ENCODE measurements at regions not wholly inside any gene's neighbourhood (a gene's known extent, or its start where the extent isn't known, plus 50 kb on each side); places are given as distances from the start of the nearest gene placed in this dataset.

GRCh38 chr1:103191327-103191726 lies 83.0 kb upstream of the COL11A1 start:
- ATAC-seq: no peak
- intact Hi-C loops (cut with DNase I): loop anchor here (10.0 kb wide), 1 partner anchor 1033 kb away; no protein-coding TSS in a partner anchor
- no peak for DNase-seq (ENCODE audit: low spot score)

GRCh38 chr1:103190766-103191165 lies 82.4 kb upstream of the COL11A1 start:
- no peak for DNase-seq (ENCODE audit: low spot score)
- ATAC-seq: no peak
- intact Hi-C loops (cut with DNase I): loop anchor here (10.0 kb wide), 1 partner anchor 1034 kb away; no protein-coding TSS in a partner anchor

- no peak for DNase-seq (ENCODE audit: low spot score)
- intact Hi-C loops (cut with DNase I): no loop called here
- no peak for ATAC-seq
Observed at GRCh38 chr1:103187673-103188072, 79.4 kb upstream of the COL11A1 start.

GRCh38 chr1:103180660-103181059 lies 72.3 kb upstream of the COL11A1 start:
- intact Hi-C loops (cut with DNase I): no loop called here
- ATAC-seq: no peak
- DNase-seq (ENCODE audit: low spot score): no peak

GRCh38 chr1:103177108-103177775 lies 68.9 kb upstream of the COL11A1 start:
- ATAC-seq (no peak), DNase-seq (ENCODE audit: low spot score) (no peak)
- intact Hi-C loops (cut with DNase I): no loop called here

- ATAC-seq: no peak
- intact Hi-C loops (cut with DNase I): no loop called here
- no peak for DNase-seq (ENCODE audit: low spot score)
Observed at GRCh38 chr1:103171041-103171590, 62.8 kb upstream of the COL11A1 start.

GRCh38 chr1:103170609-103171008 lies 62.3 kb upstream of the COL11A1 start:
- intact Hi-C loops (cut with DNase I): no loop called here
- no peak for ATAC-seq
- DNase-seq (ENCODE audit: low spot score): no peak

GRCh38 chr1:103162360-103162759 lies 54.0 kb upstream of the COL11A1 start:
- ATAC-seq: no peak
- DNase-seq (ENCODE audit: low spot score): no peak
- intact Hi-C loops (cut with DNase I): no loop called here

GRCh38 chr1:103160281-103160680 lies 52.0 kb upstream of the COL11A1 start:
- no peak for DNase-seq (ENCODE audit: low spot score)
- intact Hi-C loops (cut with DNase I): no loop called here
- no peak for ATAC-seq
